ENCODE measurements at regions not wholly inside any gene's neighbourhood (a gene's known extent, or its start where the extent isn't known, plus 50 kb on each side); places are given as distances from the start of the nearest gene placed in this dataset.

- H3K9me3 ChIP-seq (ENCODE audit: control insufficient read depth in 4 of 4, insufficient read depth in 3 of 4, low read length in 3 of 4) = peaks cover 0 to 6% (median 0%) of the 10 kb centered on the region in 4 donors
- ATAC-seq (ENCODE audit: insufficient read depth, low FRiP score) (no peak), DNase-seq (peak in 2 of 3 donors; percentile 56 to 62)
- no peaks in the 10 kb centered on the region for H3K4me1 ChIP-seq (ENCODE audit: control insufficient read depth in 5 of 5, insufficient read depth in 5 of 5, low read length in 5 of 5)
- H3K4me3 ChIP-seq = no peak overlapping the region
- H3K27me3 ChIP-seq (ENCODE audit: control insufficient read depth in 3 of 3, insufficient read depth in 3 of 3, low read length in 2 of 3) = peaks cover 0 to 5% (median 0%) of the 10 kb centered on the region in 3 donors
- WGBS, 2 donors = 72 to 81% methylated on average over 2 of the region's 2 CpGs
- TF ChIP-seq CTCF (IDR thresholded peaks at IDR 0.05; ENCODE audit: control extremely low read depth, extremely low read depth) = no peak
- no peak overlapping the region for H3K27ac ChIP-seq (ENCODE audit: low read depth in 1 of 2, low read length in 1 of 2)
- no peak overlapping the region for H3K9ac ChIP-seq (ENCODE audit: insufficient read depth in 1 of 2, low read length in 2 of 2)
- H3K36me3 ChIP-seq (ENCODE audit: control insufficient read depth in 4 of 4, insufficient read depth in 4 of 4, low read length in 4 of 4) = no peaks in the 10 kb centered on the region
Measured at GRCh38 chrX:30948051-30948450, 59.0 kb upstream of the TAB3 start.

- no peak for ATAC-seq (ENCODE audit: insufficient read depth, low FRiP score)
- Histone ChIP-seq H3K9ac (ENCODE audit: insufficient read depth in 1 of 2, low read length in 2 of 2) (no peak overlapping the region), H3K9me3 (ENCODE audit: control insufficient read depth in 4 of 4, insufficient read depth in 3 of 4, low read length in 3 of 4) (no peaks in the 10 kb centered on the region), H3K4me3 (no peak overlapping the region), H3K27me3 (ENCODE audit: control insufficient read depth in 3 of 3, insufficient read depth in 3 of 3, low read length in 2 of 3) (peaks cover 0 to 4% (median 0%) of the 10 kb centered on the region in 3 donors), H3K27ac (ENCODE audit: low read depth in 1 of 2, low read length in 1 of 2) (no peak overlapping the region), H3K4me1 (ENCODE audit: control insufficient read depth in 5 of 5, insufficient read depth in 5 of 5, low read length in 5 of 5) (no peaks in the 10 kb centered on the region), H3K36me3 (ENCODE audit: control insufficient read depth in 4 of 4, insufficient read depth in 4 of 4, low read length in 4 of 4) (no peaks in the 10 kb centered on the region)
- peak in 1 of 3 donors; percentile 3 for DNase-seq
- no peak for TF ChIP-seq CTCF (IDR thresholded peaks at IDR 0.05; ENCODE audit: control extremely low read depth, extremely low read depth)
Measured at GRCh38 chrX:30943984-30944383, 54.9 kb upstream of the TAB3 start.

- 66 to 82% methylated on average over 1 of the region's 1 CpG for WGBS, 2 donors
- Histone ChIP-seq H3K36me3 (ENCODE audit: control insufficient read depth in 4 of 4, insufficient read depth in 4 of 4, low read length in 4 of 4) (no peaks in the 10 kb centered on the region), H3K27me3 (ENCODE audit: control insufficient read depth in 3 of 3, insufficient read depth in 3 of 3, low read length in 2 of 3) (peaks cover 0 to 4% (median 0%) of the 10 kb centered on the region in 3 donors), H3K9me3 (ENCODE audit: control insufficient read depth in 4 of 4, insufficient read depth in 3 of 4, low read length in 3 of 4) (no peaks in the 10 kb centered on the region), H3K4me1 (ENCODE audit: control insufficient read depth in 5 of 5, insufficient read depth in 5 of 5, low read length in 5 of 5) (no peaks in the 10 kb centered on the region), H3K4me3 (no peak overlapping the region), H3K9ac (ENCODE audit: insufficient read depth in 1 of 2, low read length in 2 of 2) (no peak overlapping the region), H3K27ac (ENCODE audit: low read depth in 1 of 2, low read length in 1 of 2) (no peak overlapping the region)
- no peak for TF ChIP-seq CTCF (IDR thresholded peaks at IDR 0.05; ENCODE audit: control extremely low read depth, extremely low read depth)
- ATAC-seq (ENCODE audit: insufficient read depth, low FRiP score) (no peak), DNase-seq (no peak)
Measured at GRCh38 chrX:30941898-30942297, 52.8 kb upstream of the TAB3 start.

- Histone ChIP-seq H3K9ac (ENCODE audit: insufficient read depth in 1 of 2, low read length in 2 of 2) (no peak overlapping the region), H3K27me3 (ENCODE audit: control insufficient read depth in 3 of 3, insufficient read depth in 3 of 3, low read length in 2 of 3) (peaks cover 0 to 2% (median 0%) of the 10 kb centered on the region in 3 donors), H3K9me3 (ENCODE audit: control insufficient read depth in 4 of 4, insufficient read depth in 3 of 4, low read length in 3 of 4) (no peaks in the 10 kb centered on the region), H3K36me3 (ENCODE audit: control insufficient read depth in 4 of 4, insufficient read depth in 4 of 4, low read length in 4 of 4) (no peaks in the 10 kb centered on the region), H3K4me3 (no peak overlapping the region), H3K27ac (ENCODE audit: low read depth in 1 of 2, low read length in 1 of 2) (no peak overlapping the region), H3K4me1 (ENCODE audit: control insufficient read depth in 5 of 5, insufficient read depth in 5 of 5, low read length in 5 of 5) (no peaks in the 10 kb centered on the region)
- ATAC-seq (ENCODE audit: insufficient read depth, low FRiP score) = no peak
- no peak for TF ChIP-seq CTCF (IDR thresholded peaks at IDR 0.05; ENCODE audit: control extremely low read depth, extremely low read depth)
- DNase-seq = no peak
- WGBS, 2 donors = 62 to 84% methylated on average over 4 of the region's 4 CpGs
Measured at GRCh38 chrX:30939928-30940327, 50.9 kb upstream of the TAB3 start.

All from lung (tissue), 11 donors.